NT2/D1 (cell line): ENCODE measurements at regions not wholly inside any gene's neighbourhood (a gene's known extent, or its start where the extent isn't known, plus 50 kb on each side); places are given as distances from the start of the nearest gene placed in this dataset.

ENCODE experiments used
- DNase-seq: peaks from one replicate; pipeline ENCODE4 v3.0.0-alpha.2; 2011; ENCODE audit warnings: low read depth, low spot score
- H3K27me3 ChIP-seq: 2 replicates; pipeline ENCODE4 v1.6.0; 2011; ENCODE audit warnings: mild to moderate bottlenecking; ENCODE audit not compliant: insufficient read length, insufficient read depth
- H3K36me3 ChIP-seq: 2 replicates; pipeline ENCODE4 v1.6.1; 2011; ENCODE audit warnings: mild to moderate bottlenecking, low read length, mixed read lengths; ENCODE audit not compliant: insufficient read depth, insufficient read length
- H3K4me1 ChIP-seq: 2 replicates; pipeline ENCODE4 v1.5.1; 2011; ENCODE audit not compliant: insufficient read depth, insufficient read length
- H3K4me3 ChIP-seq: 2 replicates; pipeline ENCODE4 v1.5.1; 2011; ENCODE audit warnings: low read depth; ENCODE audit not compliant: insufficient read length
- H3K9ac ChIP-seq: 2 replicates; pipeline ENCODE4 v1.6.0; 2011; ENCODE audit warnings: low read depth; ENCODE audit not compliant: insufficient read length
- H3K9me3 ChIP-seq: 2 replicates; pipeline ENCODE4 v1.5.1; 2011; ENCODE audit warnings: mild to moderate bottlenecking, low read length; ENCODE audit not compliant: insufficient read depth
- SUZ12 ChIP-seq: IDR thresholded peaks from 2 replicates; pipeline ENCODE4 v1.6.1; 2011; ENCODE audit not compliant: insufficient read length, insufficient read depth; ENCODE audit errors: extremely low read depth
- YY1 ChIP-seq: IDR thresholded peaks from 2 replicates; pipeline ENCODE4 v1.6.1; 2011; ENCODE audit not compliant: insufficient read length, insufficient read depth
- ZNF274 ChIP-seq: IDR thresholded peaks from 2 replicates; pipeline ENCODE4 v1.6.1; 2011; ENCODE audit warnings: mild to moderate bottlenecking, low read depth, low read length

DNA sequence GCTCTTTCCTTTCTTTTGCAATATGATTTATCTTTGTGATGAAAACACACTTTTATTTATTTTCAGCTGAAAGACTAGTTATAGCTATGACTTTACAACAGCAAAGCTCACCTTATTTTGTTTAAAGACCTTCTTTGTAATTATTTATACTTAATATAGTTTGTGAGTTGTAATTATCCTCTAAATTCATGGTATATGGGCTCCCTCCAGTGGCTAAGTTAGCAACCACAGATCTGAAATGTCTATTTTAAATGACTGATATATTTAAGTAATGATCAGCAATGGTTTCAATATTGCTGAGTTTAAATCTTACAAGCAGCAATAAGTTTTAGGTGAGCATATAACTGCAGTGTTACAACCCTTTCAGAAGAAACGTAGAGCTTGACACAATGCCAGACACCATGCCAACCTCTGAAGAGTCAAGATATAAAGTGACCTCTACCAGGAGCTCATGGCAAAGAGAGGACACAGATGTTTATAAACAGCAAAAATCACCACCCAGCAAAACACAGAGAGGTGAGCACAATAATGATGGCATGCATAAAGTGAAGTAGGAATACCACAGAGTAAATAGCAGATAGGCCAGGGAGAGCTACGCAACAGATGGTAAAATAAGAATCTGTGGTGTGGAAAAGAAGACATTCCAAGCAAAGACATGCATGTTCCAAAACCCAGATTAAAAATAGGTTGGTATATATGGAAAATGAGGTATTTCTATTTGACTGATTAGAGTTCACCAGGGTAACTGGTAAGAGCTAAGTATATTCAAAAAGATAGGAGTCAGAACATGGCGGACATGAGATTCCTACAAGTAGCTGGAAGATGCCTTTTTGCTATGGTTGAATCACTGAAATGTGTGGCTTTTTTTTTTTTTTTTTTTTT lies 143.7 kb upstream of the ZNF385D start:
- no peaks in the 10 kb centered on the region for H3K27me3 ChIP-seq
- H3K4me3 ChIP-seq: no peak overlapping the region
- H3K9ac ChIP-seq: no peak overlapping the region
- peak; percentile 3 for DNase-seq
- no peaks in the 10 kb centered on the region for H3K9me3 ChIP-seq
- no peaks in the 10 kb centered on the region for H3K36me3 ChIP-seq
- TF ChIP-seq SUZ12 (no peak), ZNF274 (no peak)
- H3K4me1 ChIP-seq: no peaks in the 10 kb centered on the region

DNA sequence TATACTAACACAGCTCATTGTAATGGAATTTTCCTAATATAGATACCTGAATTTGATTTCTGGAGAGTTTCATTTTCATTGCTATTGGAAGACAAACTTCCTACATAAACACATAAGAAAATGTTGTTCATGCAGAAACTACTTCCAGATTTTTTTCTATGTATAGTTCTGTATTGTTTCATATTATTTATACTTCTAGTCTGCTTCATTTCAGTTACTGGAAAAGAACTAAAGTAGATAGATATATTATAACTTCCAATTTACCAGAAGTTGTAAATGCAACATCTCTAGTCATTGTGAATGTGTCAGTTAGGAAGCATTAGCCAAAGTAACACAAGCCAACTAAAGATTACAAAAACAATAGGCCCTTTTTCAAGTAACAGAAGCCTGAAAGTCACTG lies 147.3 kb upstream of the ZNF385D start:
- no peak for TF ChIP-seq ZNF274
- no peak for TF ChIP-seq YY1
- no peaks in the 10 kb centered on the region for H3K36me3 ChIP-seq
- no peak overlapping the region for H3K9ac ChIP-seq
- no peak for DNase-seq
- no peaks in the 10 kb centered on the region for H3K27me3 ChIP-seq
- H3K9me3 ChIP-seq: no peaks in the 10 kb centered on the region
- no peaks in the 10 kb centered on the region for H3K4me1 ChIP-seq
- H3K4me3 ChIP-seq: no peak overlapping the region

DNA sequence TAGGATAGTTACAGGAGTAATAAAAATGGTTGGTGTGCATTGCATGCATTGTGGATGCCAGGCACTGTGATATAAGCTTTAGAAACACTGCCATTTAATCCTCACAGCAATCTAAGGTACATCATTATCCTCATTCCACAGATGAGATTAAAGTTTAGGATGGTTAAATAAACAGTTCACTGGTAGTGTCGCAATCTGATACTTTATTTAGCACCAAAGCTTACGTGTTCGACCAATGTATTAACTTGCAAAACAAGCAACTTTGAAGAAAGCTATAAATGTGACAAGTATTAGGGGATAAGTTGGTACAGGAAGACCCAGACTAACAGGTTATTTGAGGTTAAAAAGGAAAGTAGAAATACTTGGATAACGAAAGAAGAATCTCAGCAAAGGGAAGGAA lies 150.5 kb upstream of the ZNF385D start:
- no peaks in the 10 kb centered on the region for H3K4me1 ChIP-seq
- no peaks in the 10 kb centered on the region for H3K27me3 ChIP-seq
- H3K36me3 ChIP-seq: no peaks in the 10 kb centered on the region
- no peak overlapping the region for H3K4me3 ChIP-seq
- no peaks in the 10 kb centered on the region for H3K9me3 ChIP-seq
- no peak for DNase-seq
- no peak overlapping the region for H3K9ac ChIP-seq
- TF ChIP-seq YY1 (no peak), ZNF274 (no peak), SUZ12 (no peak)

- TF ChIP-seq SUZ12: no peak
- no peak for TF ChIP-seq YY1
- TF ChIP-seq ZNF274: no peak
- Histone ChIP-seq H3K4me3 (no peak overlapping the region), H3K4me1 (no peaks in the 10 kb centered on the region), H3K36me3 (no peaks in the 10 kb centered on the region), H3K27me3 (no peaks in the 10 kb centered on the region), H3K9ac (no peak overlapping the region), H3K9me3 (no peaks in the 10 kb centered on the region)
- DNase-seq: no peak
These were observed 151.9 kb upstream of the ZNF385D start for GRCh38 chr3:21902956-21903355.

DNA sequence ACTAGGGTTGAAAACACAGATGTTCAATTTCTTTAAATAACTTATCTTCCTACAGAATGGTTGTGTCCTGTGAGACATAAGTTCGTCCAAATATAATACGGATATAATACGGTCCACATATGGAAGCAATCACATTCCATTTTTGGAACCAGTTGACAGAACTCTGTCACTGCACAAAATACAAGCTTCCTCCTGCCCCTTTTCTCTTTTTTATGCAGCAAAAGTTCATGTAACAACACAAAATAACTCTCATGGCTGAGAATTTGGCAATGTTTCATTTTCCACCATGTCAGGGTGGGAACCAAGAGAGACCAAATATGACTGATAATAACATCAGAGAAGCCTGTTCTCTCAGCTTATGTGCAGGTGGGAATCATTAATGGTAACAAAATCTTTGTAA lies 158.1 kb upstream of the ZNF385D start:
- Histone ChIP-seq H3K27me3 (no peaks in the 10 kb centered on the region), H3K9ac (no peak overlapping the region), H3K4me1 (no peaks in the 10 kb centered on the region), H3K9me3 (no peaks in the 10 kb centered on the region), H3K36me3 (no peaks in the 10 kb centered on the region), H3K4me3 (no peak overlapping the region)
- TF ChIP-seq SUZ12 (no peak), YY1 (no peak), ZNF274 (no peak)
- DNase-seq: no peak

- no peaks in the 10 kb centered on the region for H3K4me1 ChIP-seq
- no peak overlapping the region for H3K9ac ChIP-seq
- no peak for DNase-seq
- TF ChIP-seq ZNF274 (no peak), SUZ12 (no peak), YY1 (no peak)
- H3K36me3 ChIP-seq: no peaks in the 10 kb centered on the region
- H3K27me3 ChIP-seq: no peaks in the 10 kb centered on the region
- H3K4me3 ChIP-seq: no peak overlapping the region
- no peaks in the 10 kb centered on the region for H3K9me3 ChIP-seq
These were observed 161.7 kb upstream of the ZNF385D start for GRCh38 chr3:21912711-21913110.

DNA sequence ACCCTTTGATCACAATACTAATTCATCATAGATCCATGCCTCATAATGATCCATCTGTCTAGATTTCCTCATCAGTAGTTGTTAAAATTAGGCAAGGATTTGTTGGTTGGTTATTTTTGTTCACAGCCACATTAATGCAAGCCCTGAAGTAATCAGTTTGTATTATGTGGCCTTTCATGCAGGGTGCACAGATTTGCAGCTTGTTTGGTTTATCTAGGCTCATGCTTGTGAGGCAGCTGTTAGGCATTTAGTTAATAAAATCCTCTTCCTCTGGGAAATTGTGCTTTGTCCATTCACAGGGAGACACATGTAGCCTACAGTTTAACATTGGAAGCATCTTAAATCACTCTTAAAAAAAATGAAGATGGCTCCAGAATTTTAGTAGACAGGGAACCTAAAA lies 162.8 kb upstream of the ZNF385D start:
- Histone ChIP-seq H3K9me3 (no peaks in the 10 kb centered on the region), H3K9ac (no peak overlapping the region), H3K4me3 (no peak overlapping the region), H3K4me1 (no peaks in the 10 kb centered on the region), H3K27me3 (no peaks in the 10 kb centered on the region), H3K36me3 (no peaks in the 10 kb centered on the region)
- DNase-seq: no peak
- no peak for TF ChIP-seq ZNF274
- TF ChIP-seq SUZ12: no peak
- TF ChIP-seq YY1: no peak

DNA sequence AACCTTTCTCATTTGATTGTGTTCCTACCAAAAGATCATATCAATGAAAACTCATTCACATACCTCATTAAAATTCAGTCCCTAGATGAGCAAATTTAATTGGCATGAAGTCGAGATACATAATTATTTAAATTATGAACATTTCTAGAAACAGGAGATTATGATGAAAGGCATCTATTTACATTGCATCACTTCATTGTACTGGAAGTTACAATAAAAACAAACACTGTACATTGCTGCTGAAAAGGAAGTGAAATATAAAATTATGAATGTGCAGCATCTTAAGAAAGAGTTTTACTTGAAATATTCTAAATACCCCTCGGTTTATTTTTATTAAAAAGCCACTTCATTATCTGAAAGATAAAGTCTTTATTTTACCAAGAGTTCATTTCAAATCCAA lies 163.4 kb upstream of the ZNF385D start:
- DNase-seq: no peak
- Histone ChIP-seq H3K4me3 (no peak overlapping the region), H3K9ac (no peak overlapping the region), H3K9me3 (no peaks in the 10 kb centered on the region), H3K4me1 (no peaks in the 10 kb centered on the region), H3K27me3 (no peaks in the 10 kb centered on the region), H3K36me3 (no peaks in the 10 kb centered on the region)
- TF ChIP-seq SUZ12 (no peak), ZNF274 (no peak), YY1 (no peak)
